ENCODE measurements at regions not wholly inside any gene's neighbourhood (a gene's known extent, or its start where the extent isn't known, plus 50 kb on each side); places are given as distances from the start of the nearest gene placed in this dataset.
"Not testable (repeated sequence)": the region's sequence is repeated elsewhere in the genome, so short reads cannot be mapped to it uniquely, and the experiment has no call there.

DNA sequence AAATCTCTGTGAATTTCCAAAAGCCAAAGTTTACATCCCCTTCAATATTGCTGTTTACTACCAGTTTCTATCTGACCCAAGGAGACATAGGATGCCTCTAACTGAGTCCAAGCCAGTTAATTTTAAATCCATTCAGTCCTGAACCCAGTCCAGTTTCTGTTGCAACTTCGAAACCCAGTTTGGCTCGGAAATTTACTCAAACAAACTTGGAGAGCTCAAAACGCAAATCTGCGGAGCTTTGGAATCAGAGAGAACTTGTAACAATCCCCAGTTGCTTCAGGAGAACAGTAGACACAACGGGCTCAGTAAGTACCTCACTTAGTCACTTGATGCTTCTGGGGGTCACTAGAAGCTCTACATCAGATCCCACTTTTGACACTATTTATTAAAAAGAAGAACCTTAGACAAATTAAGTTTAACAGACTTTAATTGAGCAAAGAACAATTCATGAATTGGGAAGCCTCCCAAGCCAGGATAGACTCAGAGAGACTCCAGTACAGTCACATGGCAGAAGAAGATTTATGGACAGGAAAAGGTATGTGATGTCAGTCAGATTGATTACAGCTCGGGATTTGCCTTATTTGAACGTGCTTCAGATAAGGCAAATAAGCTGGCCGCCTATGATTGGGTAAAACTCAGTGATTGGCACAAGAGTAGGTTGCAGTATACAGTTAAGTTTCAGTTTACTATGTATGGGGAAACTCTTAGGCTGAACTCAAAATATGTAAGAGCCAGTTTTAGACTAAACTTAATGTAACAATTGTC, 118.0 kb downstream of the RFPL4B start:
- no peak for DNase-seq

DNA sequence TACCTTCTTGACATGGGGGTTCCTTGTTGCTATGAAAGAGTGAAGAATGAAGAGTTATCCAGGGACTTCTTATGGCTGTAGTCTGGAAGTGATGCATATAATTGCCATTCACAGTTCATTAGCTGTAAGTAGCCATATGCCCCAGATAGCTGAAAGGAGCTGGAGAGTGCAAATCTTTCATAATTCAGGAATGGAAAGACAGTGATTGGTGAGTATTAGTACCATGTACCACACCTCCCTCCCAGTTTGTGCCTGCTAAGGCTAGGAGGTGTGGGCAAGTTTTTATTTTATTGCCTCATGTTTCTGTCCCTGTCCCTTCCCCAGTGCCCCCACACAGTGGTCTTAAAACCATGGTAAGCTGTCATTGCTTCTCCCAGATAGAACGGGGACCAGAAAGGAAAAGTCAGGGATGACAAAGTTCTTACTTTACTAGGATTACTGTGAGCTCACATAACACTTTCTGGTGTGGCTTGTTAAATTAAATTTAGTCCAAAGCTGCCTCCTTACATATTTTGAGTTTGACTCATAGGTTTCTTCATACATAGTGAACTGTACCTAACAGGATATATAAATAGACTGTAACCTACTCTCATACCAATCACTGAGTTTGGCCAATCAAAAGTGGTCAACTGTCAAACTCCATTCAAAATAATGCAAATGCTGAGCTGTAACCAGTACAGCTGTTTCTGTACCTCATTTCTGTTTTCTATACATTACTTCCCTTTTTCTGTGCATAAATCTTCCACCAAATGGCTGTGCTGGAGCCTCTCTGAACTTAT, 119.4 kb downstream of the RFPL4B start:
- no peak for DNase-seq

DNA sequence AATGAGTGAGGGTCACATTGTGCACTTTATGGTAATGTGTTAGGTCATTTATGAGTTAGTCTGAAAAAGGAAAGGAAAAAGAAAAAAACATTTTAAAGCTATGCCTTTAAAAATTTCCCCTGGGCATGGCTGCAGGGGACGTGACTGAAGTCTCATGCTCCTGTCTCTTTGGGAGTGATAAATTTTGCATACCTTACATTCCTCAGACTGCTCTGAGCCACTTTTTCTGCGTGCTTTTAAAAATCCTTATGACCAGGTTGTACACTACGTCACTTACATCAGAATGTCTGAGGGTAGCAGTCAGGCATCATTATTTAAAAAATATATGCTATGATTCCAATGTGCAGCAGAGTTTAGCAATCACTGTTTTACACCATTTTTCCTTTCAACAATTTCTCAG, 121.2 kb downstream of the RFPL4B start:
- DNase-seq, result no peak

DNA sequence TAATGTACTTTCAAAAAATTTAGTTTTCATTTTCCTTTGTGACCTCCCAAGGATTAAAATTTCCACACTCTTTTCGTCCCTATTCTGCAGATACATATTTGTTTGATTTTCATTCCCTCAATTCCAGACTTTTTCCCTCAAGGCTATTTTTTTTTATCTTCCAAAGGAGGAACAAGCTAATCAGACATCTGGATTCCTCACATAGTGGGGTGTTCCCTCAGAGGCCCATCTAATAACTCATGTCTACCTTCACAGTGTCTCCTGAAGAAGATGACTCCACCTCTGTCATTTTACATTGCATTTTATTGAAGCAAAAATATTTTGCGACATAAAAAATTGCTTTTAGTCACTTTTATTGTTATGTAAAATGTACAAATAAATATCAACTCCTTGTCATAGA, 122.2 kb downstream of the RFPL4B start:
- no peak for DNase-seq

DNA sequence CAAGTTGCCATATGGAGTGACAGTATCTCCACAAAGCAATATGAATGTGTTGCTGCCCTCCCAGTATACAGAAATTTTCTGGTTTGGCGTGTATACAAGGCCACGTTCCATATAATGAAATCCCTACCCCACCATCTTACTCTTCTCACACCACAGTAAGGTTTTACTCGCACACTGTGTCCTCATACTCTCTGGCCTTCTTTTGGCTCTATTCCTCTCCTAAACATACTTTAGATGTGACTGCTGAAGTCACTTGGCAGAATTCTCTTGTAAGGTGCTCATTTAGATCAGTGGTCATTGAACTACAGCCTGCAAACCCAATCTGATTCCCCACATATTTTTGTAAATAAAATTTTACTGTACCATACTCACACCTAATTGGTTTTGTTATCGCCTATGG, 123.2 kb downstream of the RFPL4B start:
- DNase-seq, result no peak

DNA sequence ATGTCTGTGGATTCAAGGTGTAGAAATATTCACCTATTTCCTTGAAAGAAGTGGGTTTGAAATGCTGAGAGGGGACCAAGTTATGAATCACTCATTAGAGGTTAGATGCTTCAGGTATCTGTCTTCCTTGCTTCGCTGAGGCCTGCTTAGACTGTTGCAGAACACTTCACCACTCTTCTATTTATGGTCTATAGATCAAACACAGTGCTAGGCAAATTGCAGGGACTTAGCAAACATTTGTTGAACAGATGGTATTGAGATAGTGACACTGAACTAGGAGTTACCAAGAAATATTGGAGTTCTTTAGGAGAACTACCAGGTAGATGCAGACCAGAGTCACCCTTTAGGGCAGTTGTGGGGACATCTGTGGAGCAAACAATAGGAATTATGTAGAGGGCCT, 123.8 kb downstream of the RFPL4B start:
- no peak for DNase-seq

DNA sequence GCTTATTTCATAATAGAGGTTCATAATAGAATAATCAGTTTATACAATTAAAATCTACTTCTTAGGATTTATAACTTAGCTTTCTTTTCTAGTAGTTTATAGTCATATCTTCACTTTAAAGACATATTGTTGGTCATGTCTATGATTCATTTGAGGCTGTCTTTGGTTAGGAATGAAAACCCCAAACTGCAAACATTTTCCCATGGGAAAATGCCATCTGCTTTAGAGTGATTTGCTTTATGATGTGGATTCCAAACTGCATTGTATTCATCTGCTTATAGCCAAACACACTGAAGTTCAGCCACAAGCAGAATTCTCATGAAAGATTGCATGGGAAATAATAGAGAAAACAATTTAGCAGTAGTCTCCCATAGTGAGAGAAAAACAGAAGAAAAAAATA, 128.0 kb downstream of the RFPL4B start:
- DNase-seq, result no peak

DNA sequence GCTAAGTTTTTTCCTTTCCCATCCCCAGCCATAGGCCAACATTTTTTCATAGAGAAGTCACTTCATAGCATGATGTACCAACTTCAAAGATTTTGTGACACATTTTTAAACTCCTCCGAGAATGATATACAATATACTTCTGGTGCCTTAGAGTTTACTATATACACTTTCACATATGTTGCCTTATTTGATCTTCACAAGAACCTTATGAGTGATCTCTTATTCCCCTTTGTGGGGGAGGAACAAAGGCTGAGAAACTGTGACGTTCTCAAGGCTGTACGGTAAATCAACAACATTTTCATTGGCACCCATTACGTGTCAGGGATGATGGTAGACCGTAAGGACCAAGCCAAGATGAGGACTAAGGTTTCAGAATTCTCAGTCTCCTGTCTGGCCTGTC, 130.0 kb downstream of the RFPL4B start:
- DNase-seq, result no peak

DNA sequence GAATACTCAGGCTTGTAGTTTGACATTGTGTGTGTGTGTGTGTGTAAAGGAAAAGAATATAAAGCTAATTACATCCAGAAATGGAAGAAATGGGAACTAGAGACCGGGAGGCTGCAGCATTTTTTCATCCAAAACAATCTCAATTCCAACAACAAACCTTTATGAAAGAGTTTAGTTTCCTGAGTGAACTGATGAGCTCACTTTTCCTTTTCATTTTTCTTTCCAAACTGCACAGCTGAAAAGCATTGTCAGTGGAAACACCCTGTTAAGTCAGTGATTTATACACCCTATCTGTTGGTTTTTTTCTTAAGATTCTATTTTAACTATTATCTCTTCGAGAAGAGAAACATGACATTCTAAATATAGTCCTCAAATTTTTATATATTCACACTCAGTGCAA, 130.9 kb downstream of the RFPL4B start:
- no peak for DNase-seq

DNA sequence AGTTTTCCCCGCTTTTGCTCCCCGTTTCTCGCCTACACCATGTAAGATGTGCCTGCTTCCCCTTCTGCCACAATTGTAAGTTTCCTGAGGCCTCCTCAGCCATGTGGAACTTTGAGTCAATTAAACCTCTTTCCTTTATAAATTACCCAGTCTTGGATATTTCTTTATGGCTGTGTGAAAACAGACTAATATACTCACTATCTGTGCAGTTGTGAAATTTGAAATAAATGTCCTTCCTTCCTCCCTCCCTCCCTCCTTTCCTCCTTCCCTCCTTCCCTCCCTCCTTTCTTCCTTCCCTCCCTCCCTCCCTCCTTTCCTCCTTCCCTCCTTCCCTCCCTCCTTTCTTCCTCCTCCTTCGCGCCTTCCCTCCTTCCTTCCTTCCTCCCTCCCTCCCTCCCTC, 132.8 kb downstream of the RFPL4B start:
- DNase-seq, result not testable (repeated sequence)

DNA sequence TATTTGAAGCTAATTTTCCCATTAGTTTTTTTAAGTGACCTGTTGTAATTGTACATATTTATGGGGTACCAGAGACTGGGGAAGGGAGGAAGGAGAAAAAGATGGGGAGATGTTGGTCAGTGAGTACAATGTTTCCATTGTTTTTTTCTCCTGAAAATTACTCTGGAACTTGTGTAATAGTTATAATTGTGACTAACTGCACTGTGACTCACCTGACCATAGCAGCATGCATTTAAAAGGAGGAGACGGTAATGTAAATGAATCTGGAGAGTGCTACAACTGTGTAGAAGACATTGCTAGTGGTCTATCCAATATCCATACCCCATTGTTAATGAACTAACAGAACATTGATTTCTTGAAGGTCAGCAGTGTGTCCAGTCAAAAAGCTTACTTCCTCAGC, 133.4 kb downstream of the RFPL4B start:
- DNase-seq, result no peak

DNA sequence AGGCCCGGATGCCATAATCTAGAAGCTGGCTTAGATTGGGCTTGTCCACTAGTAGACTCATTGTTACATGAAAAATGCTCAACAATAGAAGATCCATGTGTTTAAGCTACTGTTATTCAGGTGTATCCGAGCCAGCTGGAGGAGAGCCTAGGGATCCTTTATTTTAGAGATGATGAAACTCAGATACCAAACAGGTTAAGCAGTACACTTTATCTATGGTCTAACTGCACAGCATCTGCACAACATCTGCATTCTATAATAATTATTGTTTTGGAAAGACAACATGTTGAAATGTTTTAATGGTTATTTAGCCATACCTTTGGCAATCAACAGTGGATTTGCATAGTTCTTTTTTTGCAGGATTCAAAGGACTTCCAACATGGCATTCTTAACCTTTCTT, 134.1 kb downstream of the RFPL4B start:
- no peak for DNase-seq

DNA sequence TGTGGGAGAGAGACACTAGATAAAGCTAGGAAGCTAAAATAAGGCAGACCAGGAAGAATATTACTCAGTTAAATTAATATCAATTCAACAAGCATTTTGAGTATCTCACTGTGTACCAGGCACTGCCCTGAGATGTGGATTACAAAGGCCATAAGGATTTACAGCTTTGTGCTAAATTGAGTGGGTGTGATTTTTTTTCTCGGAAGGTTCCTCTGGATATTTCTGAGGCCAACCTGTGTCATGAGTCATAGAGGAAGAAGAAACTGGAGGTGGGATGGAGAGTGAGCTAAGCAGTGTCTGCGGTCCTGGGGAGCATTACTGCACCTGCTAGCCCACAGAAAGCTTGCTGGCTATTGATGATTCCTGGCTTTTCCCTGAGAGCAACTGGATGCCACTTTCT, 135.2 kb downstream of the RFPL4B start:
- no peak for DNase-seq

DNA sequence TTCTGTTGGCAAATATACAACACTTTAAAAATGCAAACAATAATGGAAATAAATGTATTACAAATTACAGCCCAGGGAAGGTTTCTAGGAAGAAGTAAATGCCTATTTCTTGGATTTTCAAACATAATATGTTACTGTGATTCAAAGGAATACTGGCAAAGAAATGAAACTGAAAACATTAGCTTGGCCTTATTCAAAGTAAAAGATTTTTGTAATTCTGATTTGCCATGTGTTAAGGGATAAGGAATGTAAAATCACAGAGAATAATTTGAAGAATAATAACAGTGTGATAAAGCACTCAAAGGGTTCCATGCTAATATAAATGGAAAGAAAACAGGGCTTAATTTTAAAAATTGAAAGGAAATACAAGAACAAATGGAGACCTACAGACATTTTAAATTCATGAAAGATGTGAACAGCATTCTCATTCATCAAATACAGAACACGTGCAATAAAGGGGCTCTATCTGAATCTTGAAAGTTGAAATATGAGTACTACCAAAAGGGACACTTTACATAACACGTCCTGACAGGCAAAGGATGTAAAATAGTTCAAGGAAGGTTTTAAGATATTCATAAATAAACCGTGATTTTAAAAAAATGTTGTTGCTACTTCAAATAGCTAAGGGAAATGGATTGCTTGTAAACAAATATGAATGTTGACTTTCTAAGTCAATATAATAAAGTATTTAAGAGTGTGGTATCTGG, 138.1 kb downstream of the RFPL4B start:
- DNase-seq, result no peak

DNA sequence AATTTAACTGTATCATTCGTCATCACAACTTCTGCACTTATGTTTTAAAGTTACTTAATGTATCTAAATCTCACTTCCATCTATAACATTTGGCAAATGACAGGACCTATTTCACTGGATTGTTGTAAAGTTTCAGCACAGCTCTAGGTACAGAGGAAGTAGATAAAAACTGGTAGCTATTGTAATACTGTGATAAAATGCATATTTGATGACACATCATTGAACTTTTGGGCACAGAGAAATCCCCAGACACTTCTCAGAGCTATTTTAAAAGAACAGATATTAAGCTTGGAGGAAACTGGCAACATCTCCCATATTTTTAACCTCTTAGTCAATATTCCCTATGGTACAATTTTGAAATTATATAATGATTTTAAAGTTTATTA, 138.7 kb downstream of the RFPL4B start:
- DNase-seq, result no peak

DNA sequence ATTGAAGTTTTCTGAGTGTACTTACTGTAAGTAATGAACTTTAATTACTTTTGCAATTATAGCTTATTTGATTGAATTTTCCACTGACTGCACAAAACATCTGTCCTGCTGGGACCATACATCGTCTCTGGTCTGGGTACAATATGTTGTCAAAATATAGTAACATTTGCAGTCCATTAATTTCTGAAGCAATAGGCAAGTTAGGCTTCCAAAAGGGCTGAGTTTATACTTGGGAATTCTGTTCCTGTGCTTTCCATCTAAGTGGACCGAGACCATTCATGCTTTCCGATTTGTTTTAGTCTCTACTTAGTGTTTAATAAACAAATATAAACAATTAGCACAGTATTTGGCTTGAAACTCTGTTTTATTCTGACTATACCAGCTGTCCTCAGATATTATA, 139.3 kb downstream of the RFPL4B start:
- DNase-seq, result no peak

DNA sequence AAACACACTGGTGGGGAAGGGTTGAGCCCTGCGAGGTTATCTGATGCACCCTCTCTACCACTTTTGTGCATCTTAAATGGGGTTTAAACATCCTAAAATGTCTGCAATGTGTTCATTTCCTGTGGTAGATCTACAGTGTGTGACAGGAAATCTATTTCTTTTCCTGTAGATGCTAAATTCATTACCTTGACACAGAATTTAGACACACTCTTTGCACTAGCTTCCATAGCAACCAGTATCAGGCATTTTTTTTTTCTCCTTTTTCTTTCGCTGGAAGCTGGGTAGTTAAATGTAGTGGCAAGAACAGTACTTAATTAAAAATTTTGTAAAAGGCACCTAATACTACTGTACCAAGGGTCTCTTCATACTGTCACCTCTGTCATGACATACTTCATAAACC, 141.1 kb downstream of the RFPL4B start:
- DNase-seq, result no peak

DNA sequence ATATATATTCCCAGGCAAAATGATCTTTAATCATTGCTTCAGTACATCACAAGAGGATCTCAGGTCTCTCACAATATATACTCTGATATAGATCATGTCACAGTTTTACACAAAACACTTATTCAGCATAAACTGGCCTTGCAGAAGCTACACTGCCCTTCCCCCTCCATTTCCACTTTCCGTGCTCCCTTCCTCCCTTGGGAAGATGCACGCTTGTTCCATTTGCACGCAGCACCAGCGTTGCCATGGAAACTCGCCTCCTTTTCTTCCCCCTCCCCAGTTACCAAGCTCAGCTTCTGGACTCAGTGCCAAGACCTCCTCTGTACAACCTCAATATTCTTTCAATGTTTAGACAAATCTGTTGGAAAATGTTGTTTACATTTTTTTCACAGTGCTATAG, 154.6 kb downstream of the RFPL4B start:
- peak; percentile 57 for DNase-seq

DNA sequence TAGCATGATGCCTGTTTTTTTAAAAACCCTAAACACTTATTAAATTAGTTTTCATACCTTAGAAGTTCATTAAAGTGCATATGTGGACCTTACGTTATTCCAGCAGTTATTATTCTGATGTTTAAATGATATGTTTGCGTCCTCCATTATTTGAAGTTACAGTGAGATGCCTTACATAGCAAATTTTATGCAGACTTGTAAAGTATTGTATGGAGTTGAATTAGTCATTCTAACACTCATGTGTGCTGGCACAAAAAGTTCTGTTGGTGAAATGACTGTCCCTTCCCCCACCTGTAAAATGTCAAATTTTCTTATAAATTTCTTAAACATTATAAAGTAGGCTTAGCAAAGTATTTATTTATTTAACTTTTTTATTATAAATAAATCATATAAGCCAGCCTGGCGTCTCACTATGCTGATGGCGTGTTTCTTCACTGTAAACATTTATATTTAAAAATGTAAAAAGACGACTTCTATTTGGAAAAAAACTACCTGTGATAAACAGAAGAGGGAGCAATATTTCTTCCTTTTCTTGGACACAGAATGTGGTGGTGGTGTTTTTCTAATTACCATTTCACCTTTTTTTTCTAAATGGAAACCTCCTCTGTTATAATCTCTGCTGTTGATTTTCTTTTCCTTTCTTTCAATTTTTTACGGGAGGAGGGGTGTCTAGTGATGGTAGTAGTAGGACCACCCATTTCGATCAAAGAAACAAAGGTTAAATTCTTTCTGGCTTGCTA, 155.4 kb downstream of the RFPL4B start:
- DNase-seq, result no peak

DNA sequence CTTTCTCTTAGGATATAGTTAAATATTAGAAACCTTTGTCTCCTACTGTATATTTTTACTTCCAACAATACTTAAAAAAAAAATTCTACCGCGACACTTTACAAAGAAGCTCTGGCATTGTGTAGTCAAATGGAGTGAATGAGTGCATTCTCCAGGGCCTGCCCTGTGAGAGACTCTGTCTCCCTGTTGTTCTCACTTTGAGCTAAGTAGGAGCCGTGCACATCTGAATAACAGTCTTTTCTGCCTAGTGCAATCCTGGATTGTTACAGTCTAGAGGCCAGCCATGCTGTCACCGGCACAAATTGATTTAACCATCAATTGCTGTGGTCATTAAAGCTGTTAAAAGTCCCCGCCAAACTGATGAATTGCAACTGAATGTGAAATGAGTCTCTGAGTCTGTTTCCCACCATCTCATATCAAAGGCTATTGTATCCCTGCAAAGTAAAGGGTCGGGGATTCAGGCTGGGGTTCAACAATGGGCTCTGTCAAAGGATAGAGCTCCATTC, 156.0 kb downstream of the RFPL4B start:
- DNase-seq, result no peak

DNA sequence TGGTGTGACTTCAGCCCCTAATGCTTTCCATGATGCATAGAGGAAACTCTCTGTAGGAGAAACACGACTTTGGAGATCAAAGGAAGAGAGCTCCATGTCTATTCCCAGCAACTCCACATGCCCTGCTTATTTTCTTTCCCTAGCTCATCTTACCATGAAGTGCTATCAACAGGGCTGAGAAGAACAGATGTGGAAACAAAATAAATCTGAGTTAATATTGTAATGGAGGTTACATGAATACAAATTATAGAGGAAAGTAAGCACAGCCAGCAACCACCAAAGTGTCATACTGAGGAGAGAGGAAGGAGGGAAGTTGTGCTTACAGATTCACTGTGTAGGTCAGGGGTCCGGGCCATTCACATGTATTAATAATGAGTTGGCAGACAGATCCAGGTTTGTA, 157.5 kb downstream of the RFPL4B start:
- no peak for DNase-seq

DNA sequence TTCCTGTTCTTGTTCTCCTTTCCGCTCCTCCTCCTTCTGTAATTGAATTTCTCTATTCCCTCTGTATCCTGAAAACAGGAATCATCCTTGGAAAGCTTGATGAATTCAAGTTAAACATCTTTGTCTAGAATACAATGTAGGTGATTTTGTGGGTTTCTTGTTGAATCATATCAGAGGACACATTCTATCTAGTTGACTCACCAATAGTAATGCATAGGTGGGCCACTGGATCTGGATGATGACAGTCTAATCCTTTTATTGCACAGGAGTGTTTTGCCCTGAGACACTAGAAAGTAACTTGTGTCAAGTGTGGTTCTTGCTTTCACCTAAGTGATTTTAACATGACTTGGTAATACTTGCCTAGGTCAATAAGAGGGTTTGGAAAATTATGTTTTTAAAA, 164.3 kb downstream of the RFPL4B start:
- DNase-seq, result no peak
